HG03439 (cell line): ENCODE measurements at regions not wholly inside any gene's neighbourhood (a gene's known extent, or its start where the extent isn't known, plus 50 kb on each side); places are given as distances from the start of the nearest gene placed in this dataset.

ENCODE experiments used
- ATAC-seq: cut with Tn5 transposase; IDR thresholded peaks from one replicate; pipeline ENCODE4 v1.9.1; 2021; ENCODE audit warnings: mild to moderate bottlenecking, moderate library complexity; ENCODE audit not compliant: unreplicated experiment

DNA sequence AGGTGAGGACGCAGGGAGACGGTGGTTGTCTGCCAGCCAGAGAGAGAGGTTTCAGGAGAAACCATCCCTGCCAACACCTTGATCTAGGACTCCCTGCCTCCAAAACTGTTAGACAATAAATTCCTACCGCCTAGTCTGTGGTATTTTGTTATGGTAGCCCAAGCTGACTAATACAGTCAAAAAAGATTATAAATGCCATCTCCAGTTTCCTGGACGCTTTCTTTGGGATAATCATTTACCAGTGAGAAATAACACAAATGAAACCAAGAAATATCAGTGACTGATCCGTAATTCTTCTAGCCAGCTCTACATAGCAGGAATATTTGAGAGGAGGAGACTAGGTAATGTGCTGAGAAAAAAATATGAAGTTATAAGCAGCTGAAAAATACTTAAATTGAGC is 707.8 kb upstream of the LMCD1 start:
- no peak for ATAC-seq

GRCh38 chr3:7798276-7798675 is 703.3 kb upstream of the LMCD1 start:
- no peak for ATAC-seq

DNA sequence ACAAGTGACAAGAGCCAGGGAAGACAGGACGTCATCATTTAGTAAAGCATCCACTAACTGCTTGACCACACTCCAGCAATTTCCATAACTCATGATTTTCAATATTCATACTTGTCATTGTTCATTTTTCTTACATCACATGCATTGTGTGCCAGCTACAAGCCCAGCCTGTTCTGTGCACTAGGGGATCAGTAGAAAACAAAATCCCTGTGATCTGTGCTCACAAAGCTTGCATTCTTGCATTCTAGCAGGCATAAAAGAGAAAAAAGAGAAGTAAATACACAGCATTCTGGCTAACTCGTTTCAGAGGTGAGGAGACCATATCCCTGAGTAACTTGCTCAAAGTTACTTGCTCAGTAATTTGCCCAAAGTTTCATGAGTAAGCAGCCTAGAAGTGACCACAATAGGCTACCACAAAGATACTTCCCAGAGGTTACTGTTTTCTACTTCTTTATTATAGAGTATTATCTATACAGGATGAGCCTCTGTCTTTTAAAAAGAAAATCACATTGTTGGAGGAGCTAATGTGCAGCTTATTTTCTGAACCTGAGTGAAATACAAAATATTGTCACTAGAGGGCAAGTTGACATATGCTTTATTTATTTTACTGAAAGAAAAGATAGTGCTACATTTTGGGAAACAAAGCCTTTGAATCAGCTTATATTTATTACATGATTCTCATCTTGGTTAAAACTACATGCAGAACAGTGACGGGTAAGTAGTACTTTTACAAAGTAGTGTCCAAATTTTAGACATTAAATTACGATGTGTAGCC is 701.4 kb upstream of the LMCD1 start:
- no peak for ATAC-seq

- ATAC-seq: no peak
These were observed 689.1 kb upstream of the LMCD1 start for GRCh38 chr3:7812490-7812889.

DNA sequence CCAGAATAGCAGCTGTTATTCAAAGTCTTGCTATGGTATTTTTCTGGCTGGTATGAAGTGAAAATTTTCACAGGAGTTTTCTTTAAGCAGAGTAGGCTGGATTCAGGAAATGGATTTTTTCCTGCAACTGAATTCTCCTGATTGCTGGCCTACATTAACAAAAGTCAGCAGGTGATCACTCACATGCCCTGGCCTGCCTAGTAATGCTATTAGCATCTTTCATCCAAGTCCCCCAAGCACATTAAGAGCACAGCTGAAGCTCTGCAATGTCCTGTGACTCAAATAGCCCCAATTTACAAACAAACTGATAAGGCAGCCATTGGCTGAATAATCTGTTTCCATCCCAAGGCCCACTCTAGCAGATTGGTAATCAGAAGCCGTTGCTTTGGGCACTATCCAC is 688.3 kb upstream of the LMCD1 start:
- ATAC-seq: no peak

- no peak for ATAC-seq
These were observed 684.4 kb upstream of the LMCD1 start for GRCh38 chr3:7817239-7817638.

DNA sequence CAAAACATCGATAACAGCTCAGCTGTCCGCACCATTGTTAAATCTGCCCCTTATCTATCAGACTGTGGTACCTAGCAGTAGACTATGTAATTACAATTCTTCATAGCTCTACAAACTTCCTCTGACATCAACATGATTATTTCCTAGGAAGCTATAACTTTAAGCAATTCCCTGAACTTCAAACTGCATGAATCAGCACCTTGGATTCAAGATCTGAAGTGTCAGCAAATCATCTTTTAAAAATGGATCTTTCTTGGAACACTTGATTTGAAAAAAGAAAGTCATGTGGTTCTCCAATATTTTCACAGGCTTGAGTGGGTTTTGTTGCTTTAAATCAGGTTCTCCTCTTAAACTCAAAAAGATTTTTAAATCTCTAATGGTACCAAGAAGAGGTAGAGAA is 680.7 kb upstream of the LMCD1 start:
- ATAC-seq: no peak

DNA sequence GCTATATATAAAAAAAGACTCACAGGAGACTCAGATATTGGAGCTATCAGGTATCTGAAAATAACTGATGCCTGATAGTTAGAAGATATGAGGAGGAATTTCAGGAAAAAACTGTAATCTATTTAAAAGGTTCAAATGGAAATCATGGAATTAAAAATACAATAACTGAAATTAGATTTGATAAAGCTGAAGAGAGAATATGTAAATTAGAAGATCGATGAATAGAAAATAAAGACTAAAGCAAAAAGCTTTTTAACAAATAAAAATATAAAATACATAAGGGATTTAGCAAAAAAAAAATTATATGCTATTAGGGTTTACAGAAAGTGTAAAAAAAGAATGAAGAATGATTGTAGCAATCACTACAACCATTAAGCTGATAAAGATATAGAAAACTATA is 679.8 kb upstream of the LMCD1 start:
- ATAC-seq: no peak

DNA sequence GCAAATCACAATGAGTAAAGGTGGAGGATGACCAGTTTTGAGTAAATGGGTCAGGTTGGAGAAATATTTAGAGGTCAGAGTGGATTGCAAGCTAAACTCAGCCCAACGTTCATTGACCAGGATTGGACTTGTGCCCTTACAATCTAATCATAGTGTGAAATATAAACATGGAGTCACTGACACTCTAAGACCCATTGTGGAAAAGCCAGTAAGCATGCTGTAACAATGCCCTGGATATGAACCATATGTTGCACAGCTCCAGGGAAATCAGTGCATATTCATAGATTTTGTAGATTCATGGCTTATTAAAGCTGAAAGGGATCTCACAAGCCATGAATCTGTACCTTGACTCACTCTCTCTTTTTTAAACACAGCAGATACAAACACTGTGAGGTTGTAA is 660.2 kb upstream of the LMCD1 start:
- ATAC-seq: no peak

- no peak for ATAC-seq
These were observed 658.2 kb upstream of the LMCD1 start for GRCh38 chr3:7843441-7843840.

- no peak for ATAC-seq
These were observed 654.6 kb upstream of the LMCD1 start for GRCh38 chr3:7847021-7847420.

GRCh38 chr3:7847521-7847920 is 654.1 kb upstream of the LMCD1 start:
- no peak for ATAC-seq

DNA sequence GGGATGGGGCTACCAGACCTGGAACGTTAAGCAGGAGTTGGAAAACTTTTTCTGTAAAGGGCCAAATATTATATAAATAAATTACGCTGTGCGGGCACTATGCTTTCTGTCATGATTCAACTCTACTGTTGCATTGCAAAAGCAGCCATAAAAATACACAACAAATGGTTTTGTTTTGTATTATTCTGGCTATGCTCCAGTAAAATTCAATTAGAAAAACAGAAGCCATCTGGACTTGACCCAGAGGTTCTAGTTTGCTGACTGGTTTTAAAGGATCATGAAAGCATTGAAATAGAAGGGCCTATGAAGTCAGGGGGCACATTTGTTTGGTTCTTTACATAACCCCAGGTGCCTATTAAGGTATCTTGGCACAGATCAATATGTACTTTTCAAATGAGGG is 647.4 kb upstream of the LMCD1 start:
- ATAC-seq: no peak

DNA sequence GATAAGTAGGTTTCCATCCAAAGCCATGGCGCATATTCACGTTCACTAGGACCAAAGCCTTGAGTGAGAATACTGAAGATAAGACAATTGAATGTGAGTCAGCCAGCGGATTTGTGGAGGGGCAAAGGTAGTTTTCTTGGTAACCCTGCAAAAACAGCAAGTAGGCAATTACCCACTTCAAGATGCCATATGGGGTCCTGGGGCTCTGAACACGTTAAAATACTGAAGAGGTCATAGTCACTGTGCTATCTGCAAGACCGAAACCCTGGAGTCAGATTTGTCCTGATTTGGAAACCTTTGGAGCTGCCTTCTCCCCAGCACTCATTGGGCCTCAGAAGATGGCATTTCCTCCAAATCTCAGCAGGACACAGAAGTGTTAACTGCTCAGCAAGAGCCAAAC is 646.9 kb upstream of the LMCD1 start:
- ATAC-seq: no peak

- no peak for ATAC-seq
These were observed 636.0 kb upstream of the LMCD1 start for GRCh38 chr3:7865611-7866010.

- ATAC-seq: no peak
These were observed 634.0 kb upstream of the LMCD1 start for GRCh38 chr3:7867587-7867986.

- no peak for ATAC-seq
These were observed 630.5 kb upstream of the LMCD1 start for GRCh38 chr3:7871003-7871560.

GRCh38 chr3:7874116-7874515 is 627.5 kb upstream of the LMCD1 start:
- ATAC-seq: no peak

GRCh38 chr3:7875925-7876324 is 625.7 kb upstream of the LMCD1 start:
- ATAC-seq: no peak

GRCh38 chr3:7876741-7877297 is 624.8 kb upstream of the LMCD1 start:
- no peak for ATAC-seq

GRCh38 chr3:7877312-7877711 is 624.3 kb upstream of the LMCD1 start:
- ATAC-seq: no peak

GRCh38 chr3:7879572-7879971 is 622.1 kb upstream of the LMCD1 start:
- no peak for ATAC-seq

DNA sequence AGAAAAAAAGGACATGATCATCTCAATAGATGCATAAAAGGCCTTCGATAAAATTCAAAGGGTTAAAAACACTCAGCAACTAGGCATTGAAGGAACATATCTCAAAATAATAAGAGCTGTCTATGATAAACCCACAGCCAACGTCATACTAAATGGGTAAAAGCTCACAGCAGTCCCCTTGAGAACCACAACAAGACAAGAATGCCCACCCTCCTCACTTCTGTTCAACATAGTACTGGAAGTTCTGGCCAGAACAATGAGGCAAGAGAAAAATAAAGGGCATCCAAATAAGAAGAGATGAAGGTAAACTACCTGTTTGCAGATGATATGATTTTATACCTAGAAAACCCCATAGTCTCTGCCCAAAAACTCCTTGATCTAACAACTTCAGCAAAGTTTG is 619.7 kb upstream of the LMCD1 start:
- no peak for ATAC-seq
